ENCODE measurements at regions not wholly inside any gene's neighbourhood (a gene's known extent, or its start where the extent isn't known, plus 50 kb on each side); places are given as distances from the start of the nearest gene placed in this dataset.

- FAIRE-seq (no peak), DNase-seq (ENCODE audit: low spot score) (no peak)
Observed at GRCh38 chr7:113483657-113484056, 365.3 kb upstream of the SMIM30 start.

DNA sequence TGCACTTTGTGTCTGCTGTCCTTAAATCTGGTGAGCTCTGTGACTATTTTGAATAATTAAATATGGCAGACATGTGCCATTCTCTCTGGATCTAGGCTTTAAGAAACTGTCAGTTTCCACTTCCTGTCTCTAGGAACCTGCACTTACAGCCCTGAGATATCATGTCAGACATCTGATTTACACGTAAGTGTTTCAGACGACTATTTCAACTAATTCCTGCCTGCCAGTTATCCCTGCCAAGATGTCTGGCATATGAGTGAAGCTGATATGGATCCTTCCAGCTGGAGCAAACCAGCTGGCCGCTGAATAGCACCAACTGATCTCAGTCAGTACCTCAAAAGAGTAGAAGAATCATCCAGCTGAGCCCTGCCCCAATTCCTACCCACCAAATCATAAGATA lies 362.2 kb upstream of the SMIM30 start:
- FAIRE-seq (no peak), DNase-seq (ENCODE audit: low spot score) (no peak)

DNA sequence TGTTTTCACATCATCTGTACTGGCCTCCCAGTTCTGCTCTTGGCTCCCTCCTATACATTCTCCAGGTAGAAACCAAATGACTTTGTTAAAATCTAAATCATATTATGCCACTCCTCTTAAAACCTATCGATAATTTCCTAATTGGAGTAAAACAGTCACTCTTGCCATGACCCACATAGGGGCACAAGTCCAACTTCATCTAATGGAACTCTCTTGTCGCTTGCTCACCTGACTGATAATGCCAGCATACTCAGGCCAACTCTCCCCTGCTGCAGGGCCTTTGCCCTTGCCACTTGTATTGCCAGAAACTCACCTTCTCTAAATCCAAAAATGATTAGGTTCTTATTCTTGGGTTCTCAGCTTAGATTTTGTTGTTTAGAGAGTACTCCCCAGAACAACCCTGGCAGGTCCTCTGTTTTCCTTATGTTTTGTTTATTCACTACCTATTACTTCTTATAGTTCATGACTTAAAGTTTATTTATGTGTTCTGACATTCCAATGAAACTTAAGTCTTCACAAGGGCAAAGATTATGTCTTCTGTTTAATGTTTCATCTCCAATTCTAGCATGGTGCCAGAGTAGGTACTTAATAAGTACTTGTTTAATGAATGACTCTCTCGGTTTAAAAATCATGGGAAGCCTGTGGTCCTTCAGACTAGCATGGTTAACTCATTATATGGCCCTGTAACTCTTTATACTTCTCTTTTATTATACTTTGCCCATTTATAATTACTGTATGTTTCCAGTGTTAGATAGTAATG lies 345.9 kb upstream of the SMIM30 start:
- FAIRE-seq = no peak
- no peak for DNase-seq (ENCODE audit: low spot score)

DNA sequence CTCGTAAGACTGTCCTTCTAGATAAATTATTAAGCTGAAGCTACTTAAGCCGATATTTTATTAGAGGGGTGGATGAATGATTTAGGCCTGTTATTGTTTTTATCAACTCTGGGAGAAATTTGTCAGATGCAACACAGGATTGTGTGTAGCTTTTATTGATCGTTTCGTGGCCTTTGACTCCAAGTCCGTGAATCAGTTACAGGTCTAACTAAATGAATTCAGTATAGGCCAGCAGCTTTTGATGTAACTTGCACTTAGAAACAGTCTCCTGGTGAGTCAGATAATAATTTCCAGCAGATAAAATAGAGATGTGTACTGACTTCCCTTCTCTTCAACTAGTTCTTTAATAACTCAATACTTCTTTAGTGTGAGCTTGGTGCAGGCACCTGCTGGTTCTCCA lies 341.7 kb upstream of the SMIM30 start:
- FAIRE-seq = no peak
- DNase-seq (ENCODE audit: low spot score) = no peak

- FAIRE-seq (no peak), DNase-seq (ENCODE audit: low spot score) (no peak)
Observed at GRCh38 chr7:113456533-113456932, 338.2 kb upstream of the SMIM30 start.

GRCh38 chr7:113454597-113455169 lies 336.3 kb upstream of the SMIM30 start:
- no peak for DNase-seq (ENCODE audit: low spot score)
- FAIRE-seq = no peak

DNA sequence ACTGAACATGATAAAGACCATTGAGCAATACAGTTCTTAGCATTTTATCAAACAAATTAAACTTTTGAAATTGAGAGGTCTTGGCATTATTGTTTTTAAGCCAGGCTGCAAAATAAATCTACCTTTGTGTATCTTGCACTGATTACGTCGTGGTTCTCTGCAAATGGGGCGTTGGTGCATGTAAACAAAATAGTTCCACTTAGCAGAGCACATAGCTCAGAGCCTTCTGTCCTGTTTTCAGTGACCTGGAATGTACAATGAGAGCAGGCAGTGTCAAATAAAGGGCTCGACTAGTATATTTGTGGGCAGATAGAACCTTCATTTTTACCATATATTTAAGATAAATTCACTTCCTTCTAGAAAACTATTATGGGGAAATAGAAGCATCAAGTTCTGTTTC lies 333.9 kb upstream of the SMIM30 start:
- FAIRE-seq = no peak
- no peak for DNase-seq (ENCODE audit: low spot score)

DNA sequence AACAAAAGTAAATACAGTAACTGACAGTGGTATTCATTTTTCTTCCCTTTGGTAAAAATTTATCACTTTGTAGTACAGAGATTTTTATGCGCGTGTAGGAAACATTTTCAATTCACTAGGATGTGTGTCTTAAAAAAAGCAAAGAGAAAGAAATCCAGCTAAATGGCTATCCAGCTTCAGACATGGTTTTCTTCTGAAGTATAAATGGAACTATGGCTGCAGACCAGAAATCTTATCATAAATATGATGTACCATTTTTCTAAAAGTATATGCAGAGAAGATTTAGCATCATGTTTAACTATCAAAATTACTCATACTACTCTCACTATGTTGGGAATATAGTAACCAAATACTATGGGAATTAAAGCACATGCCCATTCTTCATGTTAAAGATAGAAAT lies 328.4 kb upstream of the SMIM30 start:
- DNase-seq (ENCODE audit: low spot score) = no peak
- FAIRE-seq = no peak

GRCh38 chr7:113446391-113446790 lies 328.0 kb upstream of the SMIM30 start:
- DNase-seq (ENCODE audit: low spot score) (no peak), FAIRE-seq (no peak)

DNA sequence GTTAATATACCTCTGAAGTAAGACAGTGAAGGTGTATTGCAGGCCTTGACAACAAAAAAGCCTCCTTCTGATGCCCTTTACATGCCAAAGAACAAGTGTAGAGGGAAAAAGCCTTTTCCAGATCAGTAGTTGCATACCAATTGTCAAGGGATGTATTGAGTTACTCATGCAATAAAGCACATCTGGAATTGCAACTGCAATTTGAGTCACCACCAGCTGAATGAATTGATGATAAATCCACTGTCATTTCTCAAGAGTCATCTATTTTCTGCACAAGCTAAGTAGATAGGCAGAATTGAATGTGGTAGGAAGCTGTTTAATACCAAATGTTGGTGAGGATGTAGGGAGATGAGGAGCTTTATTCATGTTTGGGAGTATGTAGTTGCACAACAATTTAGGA lies 325.9 kb upstream of the SMIM30 start:
- no peak for FAIRE-seq
- no peak for DNase-seq (ENCODE audit: low spot score)

DNA sequence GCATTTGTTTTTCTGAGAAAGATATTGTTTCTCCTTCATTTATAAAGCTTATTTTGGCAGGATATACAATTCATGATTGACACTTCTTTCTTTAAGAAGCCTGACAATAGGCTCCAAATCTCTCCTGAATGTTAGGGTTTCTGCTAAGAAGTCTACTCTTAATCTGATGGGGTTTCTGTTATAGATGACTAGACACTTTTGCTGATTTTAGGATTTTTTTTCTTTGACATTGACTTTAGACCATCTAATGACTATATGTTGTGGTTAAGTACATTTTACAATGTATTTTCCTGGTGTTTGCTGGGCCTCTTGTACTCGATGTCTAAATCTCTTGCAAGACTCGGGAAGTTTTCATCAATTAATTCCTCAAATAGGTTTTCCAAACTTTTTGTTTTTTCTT lies 321.8 kb upstream of the SMIM30 start:
- no peak for FAIRE-seq
- DNase-seq (ENCODE audit: low spot score) = no peak

GRCh38 chr7:113431406-113431805 lies 313.1 kb upstream of the SMIM30 start:
- FAIRE-seq = no peak
- no peak for DNase-seq (ENCODE audit: low spot score)

GRCh38 chr7:113424185-113424817 lies 305.9 kb upstream of the SMIM30 start:
- FAIRE-seq = no peak
- DNase-seq (ENCODE audit: low spot score) = no peak

DNA sequence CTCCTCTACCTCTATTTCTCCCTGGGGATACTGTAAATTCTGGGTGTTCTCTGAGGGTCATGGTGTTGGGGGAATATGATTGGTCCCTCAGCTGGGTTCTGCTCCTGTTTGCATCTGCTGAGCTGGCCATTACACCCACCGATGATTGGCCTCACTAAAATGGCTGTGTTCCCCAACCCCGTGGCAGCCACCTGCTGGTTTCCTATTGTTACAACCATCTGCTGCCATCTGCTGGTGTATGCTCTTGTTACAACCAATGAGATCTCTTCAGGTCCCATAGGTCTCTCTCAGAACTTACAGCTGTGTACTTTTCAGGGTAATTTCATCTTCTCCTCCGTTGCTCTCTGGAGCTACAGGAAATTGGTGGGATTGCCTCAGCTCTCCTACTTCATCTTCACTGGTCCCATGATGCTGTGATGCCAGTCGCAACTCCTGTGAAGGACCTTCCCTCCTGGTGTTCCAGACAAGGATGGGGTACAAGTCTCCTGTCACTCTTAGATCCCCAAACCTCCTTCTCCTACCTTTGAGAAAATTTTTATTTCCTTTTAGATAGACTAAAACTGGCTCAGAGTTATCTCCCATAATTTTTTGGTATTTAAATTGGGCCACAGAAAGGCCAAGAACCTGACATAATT lies 303.5 kb upstream of the SMIM30 start:
- FAIRE-seq (peak; percentile 42), DNase-seq (ENCODE audit: low spot score) (peak; percentile 62)

GRCh38 chr7:113414401-113415035 lies 296.2 kb upstream of the SMIM30 start:
- no peak for DNase-seq (ENCODE audit: low spot score)
- FAIRE-seq = no peak

DNA sequence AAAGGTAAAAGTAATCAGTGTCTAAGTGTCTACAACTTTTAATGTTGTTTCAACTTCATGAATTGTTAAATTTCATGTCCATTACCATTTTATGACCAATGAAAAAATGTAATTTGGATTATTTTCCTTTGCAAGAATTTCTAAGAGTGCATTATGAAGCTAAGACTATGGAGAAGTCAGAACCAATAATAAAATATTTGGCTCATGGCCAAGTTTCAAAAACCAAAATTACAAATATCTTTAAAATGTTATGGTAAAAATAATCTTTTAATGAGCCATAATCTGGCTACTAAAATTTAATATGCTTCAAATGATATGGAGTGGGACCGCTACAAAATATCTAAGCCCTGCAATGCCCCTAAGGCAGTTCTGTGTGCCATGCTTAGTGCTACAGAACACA lies 294.1 kb upstream of the SMIM30 start:
- DNase-seq (ENCODE audit: low spot score) = no peak
- no peak for FAIRE-seq

GRCh38 chr7:113410796-113411195 lies 292.4 kb upstream of the SMIM30 start:
- FAIRE-seq (no peak), DNase-seq (ENCODE audit: low spot score) (no peak)

GRCh38 chr7:113408999-113409398 lies 290.6 kb upstream of the SMIM30 start:
- FAIRE-seq (no peak), DNase-seq (ENCODE audit: low spot score) (no peak)

DNA sequence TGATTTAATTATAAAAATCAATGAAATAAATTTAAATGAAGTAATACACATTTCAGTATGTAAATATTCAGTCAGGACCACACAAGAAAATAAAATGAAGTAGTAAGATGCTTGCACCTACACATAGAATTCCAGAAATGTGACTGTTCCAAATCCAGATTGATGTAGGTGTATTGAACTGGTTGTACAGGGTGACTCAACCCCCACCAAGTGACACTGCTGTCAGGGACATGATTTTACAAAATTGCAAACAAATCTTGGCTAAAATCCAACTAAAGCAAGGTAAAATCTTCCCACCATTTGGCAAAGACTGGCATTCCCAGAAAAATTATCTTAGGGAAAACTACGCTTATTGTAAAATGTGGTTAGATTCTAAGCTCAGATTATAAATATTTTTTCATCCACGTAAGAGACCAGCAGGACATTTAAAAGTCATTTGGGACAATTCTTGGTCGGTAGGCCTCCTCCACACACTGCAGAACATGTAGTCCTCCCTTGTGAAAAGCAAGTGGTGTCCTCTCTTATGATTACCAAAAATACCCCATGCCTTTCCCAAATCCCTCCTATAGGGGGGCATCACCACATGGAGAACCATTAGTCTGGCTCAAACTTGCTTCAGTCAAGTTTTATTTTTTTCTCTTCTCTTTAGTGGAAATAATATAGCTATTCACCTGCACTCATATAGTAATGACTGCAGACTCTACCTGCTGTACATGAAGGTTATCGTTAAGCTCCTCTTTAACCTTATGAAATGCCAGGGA lies 287.1 kb upstream of the SMIM30 start:
- no peak for FAIRE-seq
- no peak for DNase-seq (ENCODE audit: low spot score)

DNA sequence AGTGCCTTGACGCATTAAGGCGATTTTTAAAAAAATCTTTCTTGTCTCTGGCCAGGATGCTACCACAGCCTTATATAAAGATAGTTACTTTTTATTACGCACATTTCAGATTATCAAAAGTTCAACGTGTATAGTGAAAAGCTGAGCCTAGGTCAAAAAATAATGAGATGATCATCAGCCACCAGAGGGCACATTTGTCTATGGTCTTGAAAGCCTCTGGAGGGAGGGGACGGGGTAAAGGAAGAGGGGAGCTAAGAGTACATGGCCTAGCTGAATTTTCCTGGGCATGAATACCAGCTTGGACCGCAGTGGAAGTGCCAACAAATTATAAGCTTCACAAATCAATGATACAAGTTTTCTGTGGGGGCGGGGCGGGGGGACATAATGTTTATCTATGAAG lies 285.9 kb upstream of the SMIM30 start:
- DNase-seq (ENCODE audit: low spot score) (peak; percentile 12), FAIRE-seq (no peak)

GRCh38 chr7:113402482-113402881 lies 284.1 kb upstream of the SMIM30 start:
- DNase-seq (ENCODE audit: low spot score) (no peak), FAIRE-seq (no peak)

All from urothelium cell line (cell line).